ENCODE measurements at regions not wholly inside any gene's neighbourhood (a gene's known extent, or its start where the extent isn't known, plus 50 kb on each side); places are given as distances from the start of the nearest gene placed in this dataset.

GRCh38 chr16:85278839-85279238, 166.6 kb upstream of the CIBAR2 start:
- TF ChIP-seq POLR2A (IDR thresholded peaks at IDR 0.05), result no peak
- TF ChIP-seq CTCF (IDR thresholded peaks at IDR 0.05), result no peak
- intact Hi-C loops (cut with DNase I), result loop anchor here (10.0 kb wide), 2 partner anchors 436 to 736 kb away; no protein-coding TSS in a partner anchor
- 68 to 76% methylated on average over 10 to 11 of the region's 11 CpGs for WGBS, 2 donors
- ATAC-seq, result no peak
- no peak overlapping the region for H3K27ac ChIP-seq
- DNase-seq, result no peak
- H3K4me1 ChIP-seq, result no peaks in the 10 kb centered on the region
- no peak overlapping the region for H3K4me3 ChIP-seq
- no peaks in the 10 kb centered on the region for H3K27me3 ChIP-seq
- H3K9me3 ChIP-seq, result no peaks in the 10 kb centered on the region
- H3K36me3 ChIP-seq (replicated peaks in 1 of 2; ENCODE audit: insufficient read depth in 1 of 2, low read depth in 2 of 2), result no peaks in the 10 kb centered on the region

GRCh38 chr16:85279402-85279801, 167.1 kb upstream of the CIBAR2 start:
- H3K9me3 ChIP-seq, result no peaks in the 10 kb centered on the region
- intact Hi-C loops (cut with DNase I), result loop anchor here (10.0 kb wide), 2 partner anchors 435 to 735 kb away; no protein-coding TSS in a partner anchor
- no peaks in the 10 kb centered on the region for H3K36me3 ChIP-seq (replicated peaks in 1 of 2; ENCODE audit: insufficient read depth in 1 of 2, low read depth in 2 of 2)
- no peak for ATAC-seq
- WGBS, 2 donors, result 81 to 100% methylated on average over 1 to 4 of the region's 4 CpGs
- H3K4me1 ChIP-seq, result no peaks in the 10 kb centered on the region
- H3K27me3 ChIP-seq, result no peaks in the 10 kb centered on the region
- TF ChIP-seq POLR2A (IDR thresholded peaks at IDR 0.05) (no peak), CTCF (IDR thresholded peaks at IDR 0.05) (no peak)
- no peak overlapping the region for H3K4me3 ChIP-seq
- DNase-seq, result no peak
- no peak overlapping the region for H3K27ac ChIP-seq

GRCh38 chr16:85279825-85280545, 167.7 kb upstream of the CIBAR2 start:
- Histone ChIP-seq H3K4me1 (no peaks in the 10 kb centered on the region), H3K36me3 (replicated peaks in 1 of 2; ENCODE audit: insufficient read depth in 1 of 2, low read depth in 2 of 2) (no peaks in the 10 kb centered on the region), H3K27me3 (no peaks in the 10 kb centered on the region), H3K9me3 (no peaks in the 10 kb centered on the region), H3K27ac (no peak overlapping the region), H3K4me3 (no peak overlapping the region)
- intact Hi-C loops (cut with DNase I), result loop anchor here (10.0 kb wide), 2 partner anchors 435 to 735 kb away; no protein-coding TSS in a partner anchor
- TF ChIP-seq POLR2A (IDR thresholded peaks at IDR 0.05) (no peak), CTCF (IDR thresholded peaks at IDR 0.05) (no peak)
- DNase-seq (peak in 3 of 4 donors; percentile 31 to 57 (median 43)), ATAC-seq (no peak)
- WGBS, 2 donors, result 87 to 93% methylated on average over 14 to 21 of the region's 21 CpGs

- no peak overlapping the region for H3K4me3 ChIP-seq
- H3K27ac ChIP-seq, result no peak overlapping the region
- intact Hi-C loops (cut with DNase I), result no loop called here
- ATAC-seq (no peak), DNase-seq (no peak)
- TF ChIP-seq POLR2A (IDR thresholded peaks at IDR 0.05) (no peak), CTCF (IDR thresholded peaks at IDR 0.05) (no peak)
- peaks cover 4% of the 10 kb centered on the region for H3K4me1 ChIP-seq
- WGBS, 2 donors, result 82 to 87% methylated on average over 8 to 9 of the region's 9 CpGs
- H3K27me3 ChIP-seq, result no peaks in the 10 kb centered on the region
- no peaks in the 10 kb centered on the region for H3K9me3 ChIP-seq
- H3K36me3 ChIP-seq (replicated peaks in 1 of 2; ENCODE audit: insufficient read depth in 1 of 2, low read depth in 2 of 2), result no peaks in the 10 kb centered on the region
These were observed 168.9 kb upstream of the CIBAR2 start for GRCh38 chr16:85281181-85281580.

GRCh38 chr16:85282842-85283241, 170.6 kb upstream of the CIBAR2 start:
- TF ChIP-seq CTCF (IDR thresholded peaks at IDR 0.05) (no peak), POLR2A (IDR thresholded peaks at IDR 0.05) (no peak)
- Histone ChIP-seq H3K27ac (no peak overlapping the region), H3K36me3 (replicated peaks in 1 of 2; ENCODE audit: insufficient read depth in 1 of 2, low read depth in 2 of 2) (no peaks in the 10 kb centered on the region), H3K9me3 (no peaks in the 10 kb centered on the region), H3K27me3 (no peaks in the 10 kb centered on the region), H3K4me3 (no peak overlapping the region), H3K4me1 (peaks cover 12% of the 10 kb centered on the region)
- WGBS, 2 donors, result 93 to 97% methylated on average over 6 to 8 of the region's 8 CpGs
- no peak for ATAC-seq
- DNase-seq, result no peak
- intact Hi-C loops (cut with DNase I), result no loop called here

Measured in body of pancreas (tissue), 4 donors.